ENCODE measurements at regions not wholly inside any gene's neighbourhood (a gene's known extent, or its start where the extent isn't known, plus 50 kb on each side); places are given as distances from the start of the nearest gene placed in this dataset.
"Not testable (repeated sequence)": the region's sequence is repeated elsewhere in the genome, so short reads cannot be mapped to it uniquely, and the experiment has no call there.

- no peak for TF ChIP-seq CTCF (IDR thresholded peaks at IDR 0.05)
- Histone ChIP-seq H3K27ac (no peak overlapping the region), H3K36me3 (no peaks in the 10 kb centered on the region), H3K4me3 (no peak overlapping the region), H3K9me3 (no peaks in the 10 kb centered on the region), H3K27me3 (no peaks in the 10 kb centered on the region), H3K4me1 (no peaks in the 10 kb centered on the region)
- DNase-seq (ENCODE audit: low spot score), result no peak
These were observed 144.8 kb upstream of the GALNT2 start for GRCh38 chr1:229922249-229922648.

GRCh38 chr1:229924639-229925038 lies 142.4 kb upstream of the GALNT2 start:
- no peak overlapping the region for H3K27ac ChIP-seq
- no peak overlapping the region for H3K4me3 ChIP-seq
- no peaks in the 10 kb centered on the region for H3K9me3 ChIP-seq
- H3K36me3 ChIP-seq, result no peaks in the 10 kb centered on the region
- TF ChIP-seq CTCF (IDR thresholded peaks at IDR 0.05), result no peak
- no peaks in the 10 kb centered on the region for H3K4me1 ChIP-seq
- DNase-seq (ENCODE audit: low spot score), result no peak
- H3K27me3 ChIP-seq, result no peaks in the 10 kb centered on the region

- DNase-seq (ENCODE audit: low spot score), result no peak
- H3K27me3 ChIP-seq, result no peaks in the 10 kb centered on the region
- H3K27ac ChIP-seq, result no peak overlapping the region
- no peak overlapping the region for H3K4me3 ChIP-seq
- no peaks in the 10 kb centered on the region for H3K4me1 ChIP-seq
- no peaks in the 10 kb centered on the region for H3K36me3 ChIP-seq
- peaks cover 0 to 4% of the 10 kb centered on the region in 2 donors for H3K9me3 ChIP-seq
- TF ChIP-seq CTCF (IDR thresholded peaks at IDR 0.05), result no peak
These were observed 138.3 kb upstream of the GALNT2 start for GRCh38 chr1:229928767-229929166.

- DNase-seq (ENCODE audit: low spot score); H3K27ac ChIP-seq; H3K36me3 ChIP-seq; H3K27me3 ChIP-seq; H3K4me1 ChIP-seq; H3K9me3 ChIP-seq; H3K4me3 ChIP-seq: not testable (repeated sequence)
These were observed 135.3 kb upstream of the GALNT2 start for GRCh38 chr1:229931751-229932150.

GRCh38 chr1:229935157-229935556 lies 131.9 kb upstream of the GALNT2 start:
- H3K36me3 ChIP-seq, H3K9me3 ChIP-seq, H3K4me1 ChIP-seq: not testable (repeated sequence)

GRCh38 chr1:229938551-229938950 lies 128.5 kb upstream of the GALNT2 start:
- Histone ChIP-seq H3K4me3 (no peak overlapping the region), H3K27me3 (no peaks in the 10 kb centered on the region), H3K36me3 (no peaks in the 10 kb centered on the region), H3K4me1 (no peaks in the 10 kb centered on the region), H3K9me3 (no peaks in the 10 kb centered on the region), H3K27ac (no peak overlapping the region)
- no peak for TF ChIP-seq CTCF (IDR thresholded peaks at IDR 0.05)
- no peak for DNase-seq (ENCODE audit: low spot score)

More at GRCh38 chr1:229935157-229935556, 131.9 kb upstream of the GALNT2 start:
- not testable (repeated sequence) for DNase-seq (ENCODE audit: low spot score); H3K27me3 ChIP-seq; H3K4me3 ChIP-seq; H3K27ac ChIP-seq

GRCh38 chr1:229940684-229941083 lies 126.4 kb upstream of the GALNT2 start:
- Histone ChIP-seq H3K4me1 (no peaks in the 10 kb centered on the region), H3K36me3 (no peaks in the 10 kb centered on the region), H3K4me3 (no peak overlapping the region), H3K27ac (no peak overlapping the region), H3K27me3 (no peaks in the 10 kb centered on the region), H3K9me3 (no peaks in the 10 kb centered on the region)
- DNase-seq (ENCODE audit: low spot score), result no peak
- TF ChIP-seq CTCF (IDR thresholded peaks at IDR 0.05), result no peak

Measured in right atrium auricular region (tissue), 2 donors.